Activated CD4-positive, alpha-beta T cell treated with anti-CD3 and anti-CD28 coated beads for 4 hours (primary cell): ENCODE measurements at regions not wholly inside any gene's neighbourhood (a gene's known extent, or its start where the extent isn't known, plus 50 kb on each side); places are given as distances from the start of the nearest gene placed in this dataset.

Experiments
- DNase-seq, 2 donors: peaks; one replicate each; pipeline ENCODE4 v3.0.0-alpha.2; 2020

DNA sequence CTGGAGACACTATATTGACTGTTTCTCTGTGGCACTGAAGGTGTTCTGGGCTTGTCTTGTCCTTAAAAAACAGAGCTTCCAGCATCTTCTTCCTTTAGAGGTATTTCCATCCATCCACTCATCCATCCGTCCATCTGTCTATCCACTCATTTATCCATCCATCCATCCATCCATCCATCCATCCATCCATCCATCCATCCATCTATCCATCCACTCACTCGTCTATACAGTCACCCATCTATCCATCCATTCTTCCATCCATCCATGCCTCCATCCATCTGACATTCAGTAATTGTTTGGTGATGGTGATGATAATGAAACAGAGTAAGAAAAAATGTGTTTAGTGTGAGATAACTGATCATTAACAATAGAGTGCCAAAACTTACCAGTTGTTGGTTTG, 334.8 kb downstream of the NSG2 start:
- no peak for DNase-seq

DNA sequence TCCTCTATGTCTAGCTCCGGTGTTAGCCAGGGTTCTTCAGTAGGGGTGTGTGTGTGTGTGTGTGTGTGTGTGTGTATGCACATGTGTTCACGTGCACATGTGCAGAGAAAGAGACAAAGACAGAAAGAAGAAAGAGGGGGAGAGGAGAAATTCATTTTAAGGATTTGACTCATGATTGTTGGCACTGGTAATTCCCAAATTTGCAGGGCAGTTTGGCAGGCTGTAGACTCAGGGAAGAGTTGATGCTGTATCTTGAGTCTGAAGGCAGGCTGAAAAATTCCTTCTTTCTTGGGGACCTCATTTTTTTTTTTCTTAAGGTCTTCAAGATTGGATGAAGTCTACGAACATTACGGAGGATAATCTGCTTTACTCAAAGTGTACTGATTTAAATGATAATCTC, 335.7 kb downstream of the NSG2 start:
- DNase-seq = no peak

GRCh38 chr5:174383210-174384167, 338.0 kb downstream of the NSG2 start:
- DNase-seq = no peak

DNA sequence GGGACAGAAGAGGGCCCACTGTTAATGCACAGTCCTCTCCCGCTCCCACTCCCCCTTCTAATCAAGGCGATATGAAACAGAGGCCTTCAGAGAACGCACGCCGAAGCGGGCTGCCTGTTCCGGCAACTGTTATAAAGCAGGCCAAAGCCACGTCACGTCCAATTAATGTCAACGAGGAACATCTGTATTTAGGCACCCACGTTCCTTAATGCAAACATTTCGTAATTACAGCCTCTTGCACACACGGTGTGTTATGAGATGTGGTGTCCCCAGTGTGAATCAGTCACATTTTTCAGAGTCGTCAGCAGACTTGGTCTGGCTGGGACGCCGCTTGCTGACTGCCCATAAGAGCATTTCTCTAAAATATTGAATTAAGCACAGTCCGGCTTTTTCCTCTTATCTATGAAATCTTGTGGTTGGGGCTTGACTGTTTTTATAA, 339.0 kb downstream of the NSG2 start:
- no peak for DNase-seq

DNA sequence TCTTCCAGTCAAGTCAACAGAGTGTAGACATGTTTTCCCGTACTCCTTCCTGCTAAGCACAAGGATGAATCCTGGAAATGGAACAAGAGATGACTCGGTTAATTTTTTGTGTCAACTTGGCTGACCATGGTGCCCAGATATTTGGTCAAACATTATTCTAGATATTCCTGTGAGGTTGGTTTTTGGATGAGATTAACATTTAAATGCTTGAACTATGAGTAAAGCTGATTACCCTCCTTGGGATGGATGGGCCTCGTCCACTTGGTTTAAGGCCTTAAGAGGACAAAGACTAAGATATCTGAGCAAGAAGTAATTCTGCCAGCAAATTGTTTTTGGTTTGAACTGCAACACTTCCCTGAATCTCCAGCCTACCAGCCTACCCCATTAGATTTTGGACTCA, 338.1 kb upstream of the MSX2 start:
- DNase-seq = no peak

- DNase-seq = no peak
Observed at GRCh38 chr5:174386846-174387245, 337.5 kb upstream of the MSX2 start.

- no peak for DNase-seq
Observed at GRCh38 chr5:174387448-174387847, 336.9 kb upstream of the MSX2 start.

GRCh38 chr5:174392892-174393291, 331.5 kb upstream of the MSX2 start:
- DNase-seq = no peak

DNA sequence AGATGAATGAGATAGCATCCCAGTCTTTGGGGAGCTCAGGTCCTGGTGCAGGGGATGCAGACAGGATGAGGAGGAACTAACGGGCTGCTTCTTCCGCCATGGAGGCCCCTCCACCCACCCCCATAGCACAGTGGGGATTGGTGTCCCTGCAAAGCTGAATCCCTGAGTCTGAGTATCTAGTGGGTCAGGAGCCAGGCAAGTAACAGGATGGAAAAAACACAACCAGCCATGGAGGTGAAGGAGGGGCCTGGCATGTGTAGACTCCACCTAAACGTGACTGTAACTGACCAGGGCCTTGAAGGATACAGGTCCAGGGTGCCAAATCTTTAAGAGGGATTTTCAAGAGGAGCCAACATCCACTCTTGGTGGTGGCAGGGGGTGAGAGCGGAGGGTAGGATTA, 327.8 kb upstream of the MSX2 start:
- no peak for DNase-seq

- DNase-seq = no peak
Observed at GRCh38 chr5:174397206-174397605, 327.2 kb upstream of the MSX2 start.

DNA sequence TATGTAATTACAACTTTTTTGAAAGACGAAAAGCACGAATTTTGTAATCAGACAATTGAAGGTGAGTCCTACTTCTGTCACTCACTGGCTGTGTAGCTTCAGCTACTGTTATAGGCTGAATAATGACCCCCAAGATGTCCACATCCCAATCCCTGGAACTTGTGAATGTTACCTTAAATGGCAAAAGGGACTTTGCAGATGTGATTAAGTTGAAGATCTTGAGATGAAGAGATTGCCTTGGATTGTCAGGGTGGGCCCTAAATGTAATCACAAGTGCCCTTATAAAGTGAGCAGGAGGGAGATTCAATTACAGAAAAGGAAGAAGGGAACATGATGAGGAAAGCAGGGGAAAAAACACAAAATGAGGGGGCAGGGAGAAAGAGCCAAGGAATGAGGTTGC, 326.2 kb upstream of the MSX2 start:
- no peak for DNase-seq

- DNase-seq = no peak
Observed at GRCh38 chr5:174399411-174399810, 325.0 kb upstream of the MSX2 start.

DNA sequence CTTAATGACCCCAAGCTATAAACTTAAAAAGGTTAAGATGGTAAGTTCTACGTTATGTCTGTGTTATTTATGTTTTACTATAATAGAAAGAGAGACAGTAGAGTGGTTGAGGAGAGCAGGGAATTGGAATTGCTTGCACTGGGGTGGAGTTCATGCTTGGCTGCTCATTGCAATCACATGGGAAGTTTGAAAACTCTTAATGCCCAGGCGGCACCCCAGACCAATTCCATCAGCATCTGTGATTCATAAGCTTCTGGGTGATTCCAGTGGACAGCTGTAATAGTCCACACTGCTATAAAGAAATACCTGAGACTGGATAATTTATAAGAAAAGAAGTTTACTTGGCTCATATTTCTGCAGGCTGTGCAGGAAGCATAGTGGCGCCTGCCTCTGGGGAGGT, 323.9 kb upstream of the MSX2 start:
- no peak for DNase-seq

GRCh38 chr5:174401793-174402192, 322.6 kb upstream of the MSX2 start:
- DNase-seq = no peak

GRCh38 chr5:174402222-174402812, 322.1 kb upstream of the MSX2 start:
- DNase-seq = no peak

DNA sequence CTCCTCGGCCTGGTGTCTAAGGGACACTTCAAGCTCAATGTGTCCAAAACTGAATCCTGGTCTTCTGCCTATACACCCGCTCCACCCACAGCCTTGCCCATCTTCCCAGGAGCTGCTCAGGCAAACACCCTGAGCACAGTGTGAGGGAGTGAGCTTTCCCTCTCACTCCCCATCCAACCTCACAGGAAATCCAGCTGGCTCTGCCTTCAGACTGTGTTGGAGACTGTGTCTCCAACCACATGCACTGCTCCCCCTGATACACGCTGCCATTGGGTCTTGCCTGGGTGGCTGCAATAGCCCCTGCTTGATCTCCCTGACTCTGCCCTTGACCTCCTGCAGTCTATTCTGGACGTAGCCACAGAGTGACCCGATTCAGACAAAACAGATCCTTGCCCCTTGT, 319.5 kb upstream of the MSX2 start:
- DNase-seq = no peak

DNA sequence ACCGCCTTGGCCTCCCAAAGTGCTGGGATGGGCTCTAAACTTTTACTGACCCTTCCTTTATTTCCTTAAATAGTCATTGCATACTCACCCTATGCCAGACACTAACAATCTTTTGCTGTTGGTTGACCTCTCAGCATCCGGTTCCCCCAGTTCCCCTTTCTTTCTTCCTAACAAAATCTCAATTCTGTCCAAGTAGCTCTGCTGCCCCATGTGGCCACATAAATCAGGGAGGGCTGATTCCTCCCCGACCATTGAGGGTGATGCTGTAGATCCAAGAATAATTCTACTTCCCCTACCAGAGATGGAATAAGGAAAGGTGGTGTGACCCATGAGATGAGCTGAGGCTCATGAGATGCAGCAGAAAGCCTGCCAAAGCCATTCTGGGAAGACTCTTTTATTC, 315.3 kb upstream of the MSX2 start:
- no peak for DNase-seq

GRCh38 chr5:174409971-174410370, 314.4 kb upstream of the MSX2 start:
- DNase-seq = no peak

GRCh38 chr5:174410716-174411478, 313.5 kb upstream of the MSX2 start:
- DNase-seq = no peak

- no peak for DNase-seq
Observed at GRCh38 chr5:174411479-174411819, 312.9 kb upstream of the MSX2 start.

- DNase-seq = no peak
Observed at GRCh38 chr5:174412374-174412773, 312.0 kb upstream of the MSX2 start.

- DNase-seq = no peak
Observed at GRCh38 chr5:174412941-174413340, 311.4 kb upstream of the MSX2 start.

DNA sequence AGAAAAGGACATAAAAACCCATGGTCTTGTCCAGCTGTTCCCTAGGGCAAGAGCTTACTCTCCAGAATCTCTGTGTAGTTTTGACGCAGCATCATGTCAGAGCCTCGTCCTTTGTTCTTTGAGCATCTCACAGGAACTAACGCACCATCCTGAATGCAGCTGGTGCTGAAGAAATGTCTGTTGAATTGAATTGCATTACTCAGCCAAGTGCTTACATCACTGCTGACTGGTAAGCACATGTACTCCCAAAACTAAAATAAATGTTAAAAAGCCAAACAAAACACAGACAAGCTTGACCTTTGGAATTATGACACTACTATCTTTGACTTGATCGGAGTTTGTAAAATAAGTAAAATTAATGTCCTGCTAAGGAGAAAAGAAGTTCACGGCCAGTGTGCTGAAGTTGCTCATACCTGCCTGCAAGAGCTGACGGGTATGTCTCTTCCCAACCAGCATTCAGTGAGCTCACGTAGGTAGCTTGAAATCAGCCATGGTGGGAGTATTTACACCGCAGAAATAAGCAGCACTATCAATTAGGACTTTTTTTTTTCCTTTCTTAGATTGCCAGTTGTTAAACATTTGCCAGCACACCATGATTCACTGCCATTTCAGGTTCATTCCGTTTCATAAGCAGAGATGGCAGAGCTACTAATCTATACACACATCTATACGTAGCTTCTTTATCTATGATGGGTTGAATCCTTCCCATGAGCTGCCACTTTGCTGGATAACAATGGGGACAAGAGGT, 310.6 kb upstream of the MSX2 start:
- DNase-seq = no peak
